ENCODE measurements at regions not wholly inside any gene's neighbourhood (a gene's known extent, or its start where the extent isn't known, plus 50 kb on each side); places are given as distances from the start of the nearest gene placed in this dataset.

DNA sequence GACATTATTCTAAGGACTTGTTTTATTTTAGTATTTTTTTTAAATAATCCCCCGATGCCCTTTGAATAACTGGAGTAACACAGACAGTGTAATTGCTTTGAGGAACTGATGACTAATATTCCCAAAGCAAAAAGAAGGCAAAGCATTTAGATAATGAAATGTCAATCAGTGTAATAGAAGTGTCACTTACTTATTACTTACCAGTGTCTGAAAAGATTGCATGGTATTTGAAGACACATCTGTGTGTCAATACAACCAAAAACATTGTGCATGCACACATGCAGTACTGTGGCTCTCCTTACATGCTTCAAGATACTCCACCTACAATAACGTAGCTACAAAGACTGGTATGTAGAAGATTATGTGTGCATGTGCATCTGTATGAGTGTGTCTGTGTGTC lies 264.0 kb upstream of the ANO5 start:
- POLR2A ChIA-PET: no interaction called here
- Histone ChIP-seq H3K4me3 (ENCODE audit: control insufficient read depth in 1 of 7, extremely low read depth in 1 of 7, insufficient read depth in 4 of 7, low read depth in 2 of 7, low read length in 6 of 7) (no peak overlapping the region), H3K4me1 (ENCODE audit: control extremely low read depth in 1 of 4, control insufficient read depth in 4 of 4, insufficient read depth in 4 of 4, low read length in 3 of 4) (no peaks in the 10 kb centered on the region), H3K27me3 (replicated peaks in 2 of 5; ENCODE audit: control insufficient read depth in 4 of 5, insufficient read depth in 5 of 5, low read length in 4 of 5) (peaks cover 0 to 3% (median 0%) of the 10 kb centered on the region in 5 experiments), H3K36me3 (ENCODE audit: control insufficient read depth in 4 of 4, insufficient read depth in 4 of 4, low read length in 3 of 4) (no peaks in the 10 kb centered on the region), H3K9me3 (ENCODE audit: control extremely low read depth in 1 of 5, control insufficient read depth in 4 of 5, insufficient read depth in 2 of 5, low read depth in 1 of 5, low read length in 4 of 5) (no peaks in the 10 kb centered on the region), H3K27ac (ENCODE audit: insufficient read depth in 1 of 2, low read depth in 1 of 2, low read length in 2 of 2, poor library complexity in 1 of 2, severe bottlenecking in 2 of 2) (no peak overlapping the region)
- 100% methylated on average over 1 of the region's 2 CpGs for WGBS (ENCODE audit: insufficient coverage)
- CTCF ChIA-PET: no interaction called here
- DNase-seq: no peak

DNA sequence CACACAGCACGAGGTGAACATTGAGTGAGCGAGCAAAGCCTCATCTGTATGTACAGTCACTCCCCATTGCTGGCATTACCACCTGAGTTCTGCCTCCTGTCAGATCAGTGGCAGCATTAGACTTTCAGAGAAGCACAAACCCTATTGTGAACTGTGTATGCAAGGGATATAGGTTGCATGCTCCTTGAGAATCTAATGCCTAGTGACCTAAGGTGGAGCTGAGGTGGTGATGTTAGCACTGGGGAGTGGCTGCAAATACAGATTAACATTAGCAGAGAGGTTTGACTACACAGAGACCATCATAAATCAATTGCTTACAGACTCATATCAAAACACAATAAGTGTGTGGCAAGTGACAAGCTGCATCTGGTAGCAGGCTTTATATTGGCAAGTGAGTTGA lies 262.5 kb upstream of the ANO5 start:
- H3K4me1 ChIP-seq (ENCODE audit: control extremely low read depth in 1 of 4, control insufficient read depth in 4 of 4, insufficient read depth in 4 of 4, low read length in 3 of 4): no peaks in the 10 kb centered on the region
- H3K9me3 ChIP-seq (ENCODE audit: control extremely low read depth in 1 of 5, control insufficient read depth in 4 of 5, insufficient read depth in 2 of 5, low read depth in 1 of 5, low read length in 4 of 5): no peaks in the 10 kb centered on the region
- 83% methylated on average over 1 of the region's 2 CpGs for WGBS (ENCODE audit: insufficient coverage)
- no peaks in the 10 kb centered on the region for H3K36me3 ChIP-seq (ENCODE audit: control insufficient read depth in 4 of 4, insufficient read depth in 4 of 4, low read length in 3 of 4)
- H3K27me3 ChIP-seq (replicated peaks in 2 of 5; ENCODE audit: control insufficient read depth in 4 of 5, insufficient read depth in 5 of 5, low read length in 4 of 5): peaks cover 0 to 3% (median 0%) of the 10 kb centered on the region in 5 experiments
- no peak for DNase-seq
- ChIA-PET POLR2A (interaction anchor here (0.6 kb wide), 1 partner anchor 1600 kb away, joined by 5 read pairs; no protein-coding TSS in a partner anchor), CTCF (interaction anchor here (1.3 kb wide), 1 partner anchor 24 kb away, joined by 3 read pairs; no protein-coding TSS in a partner anchor)
- no peak overlapping the region for H3K4me3 ChIP-seq (ENCODE audit: control insufficient read depth in 1 of 7, extremely low read depth in 1 of 7, insufficient read depth in 4 of 7, low read depth in 2 of 7, low read length in 6 of 7)
- no peak overlapping the region for H3K27ac ChIP-seq (ENCODE audit: insufficient read depth in 1 of 2, low read depth in 1 of 2, low read length in 2 of 2, poor library complexity in 1 of 2, severe bottlenecking in 2 of 2)

DNA sequence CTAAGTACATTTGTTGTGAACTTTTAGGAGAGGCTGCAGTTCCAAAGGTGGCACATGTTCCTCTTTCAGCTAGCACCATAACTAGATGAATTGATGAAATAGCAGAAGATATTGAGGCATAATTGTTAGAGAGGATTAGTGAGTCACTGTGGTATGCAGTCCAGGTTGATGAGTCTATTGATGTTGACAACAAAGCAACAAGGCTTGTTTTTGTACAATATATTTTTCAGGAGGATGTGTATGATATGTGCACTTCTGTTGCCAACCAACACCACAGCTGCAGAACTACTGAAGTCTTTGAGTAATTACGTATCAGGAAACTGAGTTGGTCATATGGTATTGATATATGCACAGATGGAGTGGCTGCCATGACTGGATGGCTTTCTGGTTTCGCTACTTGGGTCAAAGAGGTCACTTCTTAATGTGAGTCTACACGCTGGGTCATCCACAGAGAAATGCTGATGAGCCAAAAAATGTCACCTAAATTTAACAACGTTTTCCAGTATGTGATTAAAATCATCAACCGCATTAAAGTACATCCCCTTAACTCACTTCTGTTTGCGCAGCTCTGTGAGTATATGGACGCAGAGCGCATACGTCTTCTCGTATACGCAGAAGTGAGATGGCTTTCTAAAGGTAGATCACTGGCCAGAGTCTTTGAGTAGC lies 261.3 kb upstream of the ANO5 start:
- 88% methylated on average over 10 of the region's 11 CpGs for WGBS (ENCODE audit: insufficient coverage)
- DNase-seq: no peak
- Histone ChIP-seq H3K9me3 (ENCODE audit: control extremely low read depth in 1 of 5, control insufficient read depth in 4 of 5, insufficient read depth in 2 of 5, low read depth in 1 of 5, low read length in 4 of 5) (no peaks in the 10 kb centered on the region), H3K4me1 (ENCODE audit: control extremely low read depth in 1 of 4, control insufficient read depth in 4 of 4, insufficient read depth in 4 of 4, low read length in 3 of 4) (no peaks in the 10 kb centered on the region), H3K27ac (ENCODE audit: insufficient read depth in 1 of 2, low read depth in 1 of 2, low read length in 2 of 2, poor library complexity in 1 of 2, severe bottlenecking in 2 of 2) (no peak overlapping the region), H3K27me3 (replicated peaks in 2 of 5; ENCODE audit: control insufficient read depth in 4 of 5, insufficient read depth in 5 of 5, low read length in 4 of 5) (peaks cover 0 to 3% (median 0%) of the 10 kb centered on the region in 5 experiments), H3K4me3 (ENCODE audit: control insufficient read depth in 1 of 7, extremely low read depth in 1 of 7, insufficient read depth in 4 of 7, low read depth in 2 of 7, low read length in 6 of 7) (no peak overlapping the region), H3K36me3 (ENCODE audit: control insufficient read depth in 4 of 4, insufficient read depth in 4 of 4, low read length in 3 of 4) (no peaks in the 10 kb centered on the region)
- ChIA-PET CTCF (interaction anchor here (0.6 to 1.4 kb wide), 3 partner anchors 10 to 1311 kb away, joined by 3 to 5 read pairs (median 3); no protein-coding TSS in a partner anchor), POLR2A (no interaction called here)

DNA sequence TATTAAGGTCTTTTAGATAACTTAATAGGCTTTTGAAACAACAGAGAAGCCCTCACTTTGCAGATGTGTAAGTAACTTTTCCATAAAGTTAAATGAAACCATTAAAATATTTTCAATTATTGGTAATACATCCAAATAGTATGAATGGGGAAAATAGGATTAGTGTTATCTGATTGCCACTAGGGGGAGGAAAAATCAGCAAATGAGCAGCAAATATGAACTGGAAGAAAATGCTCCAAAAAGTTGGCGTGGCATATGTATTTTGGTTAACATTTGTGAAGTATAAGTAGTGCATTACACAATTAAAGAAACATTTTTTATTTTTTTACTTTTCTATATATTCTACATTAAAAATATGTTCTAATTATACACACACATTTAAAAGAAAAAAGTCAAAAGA lies 259.8 kb upstream of the ANO5 start:
- H3K9me3 ChIP-seq (ENCODE audit: control extremely low read depth in 1 of 5, control insufficient read depth in 4 of 5, insufficient read depth in 2 of 5, low read depth in 1 of 5, low read length in 4 of 5): no peaks in the 10 kb centered on the region
- peak in 2 of 3 donors; percentile 1 to 3 for DNase-seq
- ChIA-PET POLR2A (no interaction called here), CTCF (no interaction called here)
- H3K27ac ChIP-seq (ENCODE audit: insufficient read depth in 1 of 2, low read depth in 1 of 2, low read length in 2 of 2, poor library complexity in 1 of 2, severe bottlenecking in 2 of 2): no peak overlapping the region
- H3K27me3 ChIP-seq (replicated peaks in 2 of 5; ENCODE audit: control insufficient read depth in 4 of 5, insufficient read depth in 5 of 5, low read length in 4 of 5): peaks cover 0 to 3% (median 0%) of the 10 kb centered on the region in 5 experiments
- H3K36me3 ChIP-seq (ENCODE audit: control insufficient read depth in 4 of 4, insufficient read depth in 4 of 4, low read length in 3 of 4): no peaks in the 10 kb centered on the region
- WGBS (ENCODE audit: insufficient coverage): no CpG with 5 or more reads among the region's 1 CpG
- H3K4me1 ChIP-seq (ENCODE audit: control extremely low read depth in 1 of 4, control insufficient read depth in 4 of 4, insufficient read depth in 4 of 4, low read length in 3 of 4): no peaks in the 10 kb centered on the region
- no peak overlapping the region for H3K4me3 ChIP-seq (ENCODE audit: control insufficient read depth in 1 of 7, extremely low read depth in 1 of 7, insufficient read depth in 4 of 7, low read depth in 2 of 7, low read length in 6 of 7)

DNA sequence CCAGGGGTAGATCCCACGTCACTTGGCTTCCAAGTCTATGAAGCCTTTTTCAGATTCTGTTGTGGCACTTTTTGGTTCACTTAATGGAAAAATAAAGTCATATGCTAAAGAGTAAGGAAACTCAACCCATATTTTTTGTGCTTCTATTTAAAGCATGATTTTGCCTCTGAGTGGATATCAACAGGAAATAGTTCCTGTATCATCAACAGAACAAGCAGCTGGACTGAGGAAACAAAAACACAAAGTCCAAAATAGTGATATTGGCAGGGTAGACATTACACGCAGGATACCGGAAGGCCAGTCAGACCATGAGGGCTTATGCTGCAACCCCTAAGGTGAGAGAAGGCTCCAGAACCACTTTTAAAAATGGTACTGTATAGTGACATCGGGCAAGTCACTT lies 248.3 kb upstream of the ANO5 start:
- WGBS (ENCODE audit: insufficient coverage): 86% methylated on average over 2 of the region's 4 CpGs
- DNase-seq: no peak
- H3K36me3 ChIP-seq (ENCODE audit: control insufficient read depth in 4 of 4, insufficient read depth in 4 of 4, low read length in 3 of 4): no peaks in the 10 kb centered on the region
- peaks cover 0 to 3% (median 0%) of the 10 kb centered on the region in 5 experiments for H3K9me3 ChIP-seq (ENCODE audit: control extremely low read depth in 1 of 5, control insufficient read depth in 4 of 5, insufficient read depth in 2 of 5, low read depth in 1 of 5, low read length in 4 of 5)
- no peaks in the 10 kb centered on the region for H3K27me3 ChIP-seq (replicated peaks in 2 of 5; ENCODE audit: control insufficient read depth in 4 of 5, insufficient read depth in 5 of 5, low read length in 4 of 5)
- H3K4me1 ChIP-seq (ENCODE audit: control extremely low read depth in 1 of 4, control insufficient read depth in 4 of 4, insufficient read depth in 4 of 4, low read length in 3 of 4): no peaks in the 10 kb centered on the region
- H3K4me3 ChIP-seq (ENCODE audit: control insufficient read depth in 1 of 7, extremely low read depth in 1 of 7, insufficient read depth in 4 of 7, low read depth in 2 of 7, low read length in 6 of 7): no peak overlapping the region
- POLR2A ChIA-PET: no interaction called here
- CTCF ChIA-PET: no interaction called here
- no peak overlapping the region for H3K27ac ChIP-seq (ENCODE audit: insufficient read depth in 1 of 2, low read depth in 1 of 2, low read length in 2 of 2, poor library complexity in 1 of 2, severe bottlenecking in 2 of 2)

DNA sequence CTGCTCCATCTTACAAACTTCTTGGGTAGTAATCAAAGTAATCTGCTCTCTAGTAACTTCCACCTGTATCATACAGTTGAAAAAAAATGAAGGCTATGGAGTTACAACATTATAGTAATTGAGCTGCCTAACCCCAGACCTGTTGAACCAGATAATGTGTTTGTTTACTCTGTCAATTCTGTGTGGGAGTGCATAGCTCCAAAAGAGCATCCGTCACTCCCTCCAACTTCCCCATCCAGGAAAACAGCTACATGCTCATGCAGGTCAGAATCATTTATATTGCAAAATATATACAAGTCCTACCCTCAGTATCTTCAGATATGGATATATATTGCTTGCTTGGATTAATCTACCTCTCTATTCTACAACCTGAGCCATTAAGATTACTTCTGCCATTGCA lies 244.0 kb upstream of the ANO5 start:
- POLR2A ChIA-PET: no interaction called here

DNA sequence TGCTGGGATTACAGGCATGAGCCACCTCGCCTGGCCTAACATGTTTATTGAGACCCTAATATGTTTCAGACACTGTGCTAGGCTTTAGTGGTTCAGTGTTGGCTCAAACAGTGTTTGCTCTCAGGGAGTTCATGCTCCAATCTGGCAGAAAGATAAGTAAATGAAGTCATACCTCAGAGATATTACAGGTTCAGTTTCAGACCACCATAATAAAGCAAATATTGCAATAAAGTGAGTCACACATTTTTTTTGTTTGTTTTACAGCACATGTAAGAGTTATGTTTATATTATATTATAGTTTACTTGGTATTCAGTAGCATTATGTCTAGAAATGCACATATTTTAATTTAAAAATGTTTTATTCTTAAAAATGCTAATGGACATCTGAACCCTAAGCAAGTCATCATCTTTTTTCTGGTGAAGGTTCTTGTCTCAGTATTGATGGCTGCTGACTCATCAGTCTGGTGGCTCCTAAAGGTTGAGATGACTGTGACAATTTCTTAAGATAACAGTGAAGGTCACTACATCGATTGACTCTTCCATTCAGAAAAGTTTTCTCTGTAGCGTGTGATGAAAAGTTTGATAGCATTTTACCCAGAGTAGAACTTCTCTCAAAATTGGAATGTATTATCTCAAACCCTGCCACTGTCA lies 243.0 kb upstream of the ANO5 start:
- Histone ChIP-seq H3K4me1 (ENCODE audit: control extremely low read depth in 1 of 4, control insufficient read depth in 4 of 4, insufficient read depth in 4 of 4, low read length in 3 of 4) (no peaks in the 10 kb centered on the region), H3K9me3 (ENCODE audit: control extremely low read depth in 1 of 5, control insufficient read depth in 4 of 5, insufficient read depth in 2 of 5, low read depth in 1 of 5, low read length in 4 of 5) (no peaks in the 10 kb centered on the region), H3K4me3 (ENCODE audit: control insufficient read depth in 1 of 7, extremely low read depth in 1 of 7, insufficient read depth in 4 of 7, low read depth in 2 of 7, low read length in 6 of 7) (no peak overlapping the region), H3K36me3 (ENCODE audit: control insufficient read depth in 4 of 4, insufficient read depth in 4 of 4, low read length in 3 of 4) (no peaks in the 10 kb centered on the region), H3K27ac (ENCODE audit: insufficient read depth in 1 of 2, low read depth in 1 of 2, low read length in 2 of 2, poor library complexity in 1 of 2, severe bottlenecking in 2 of 2) (no peak overlapping the region), H3K27me3 (replicated peaks in 2 of 5; ENCODE audit: control insufficient read depth in 4 of 5, insufficient read depth in 5 of 5, low read length in 4 of 5) (no peaks in the 10 kb centered on the region)
- no peak for DNase-seq
- CTCF ChIA-PET: no interaction called here
- WGBS (ENCODE audit: insufficient coverage): 100% methylated on average over 1 of the region's 3 CpGs
- POLR2A ChIA-PET: no interaction called here

More for the DNA sequence above, 244.0 kb upstream of the ANO5 start:
- WGBS (ENCODE audit: insufficient coverage): no CpG with 5 or more reads among the region's 1 CpG
- Histone ChIP-seq H3K27me3 (replicated peaks in 2 of 5; ENCODE audit: control insufficient read depth in 4 of 5, insufficient read depth in 5 of 5, low read length in 4 of 5) (no peaks in the 10 kb centered on the region), H3K4me1 (ENCODE audit: control extremely low read depth in 1 of 4, control insufficient read depth in 4 of 4, insufficient read depth in 4 of 4, low read length in 3 of 4) (no peaks in the 10 kb centered on the region), H3K36me3 (ENCODE audit: control insufficient read depth in 4 of 4, insufficient read depth in 4 of 4, low read length in 3 of 4) (no peaks in the 10 kb centered on the region), H3K9me3 (ENCODE audit: control extremely low read depth in 1 of 5, control insufficient read depth in 4 of 5, insufficient read depth in 2 of 5, low read depth in 1 of 5, low read length in 4 of 5) (no peaks in the 10 kb centered on the region), H3K4me3 (ENCODE audit: control insufficient read depth in 1 of 7, extremely low read depth in 1 of 7, insufficient read depth in 4 of 7, low read depth in 2 of 7, low read length in 6 of 7) (no peak overlapping the region), H3K27ac (ENCODE audit: insufficient read depth in 1 of 2, low read depth in 1 of 2, low read length in 2 of 2, poor library complexity in 1 of 2, severe bottlenecking in 2 of 2) (no peak overlapping the region)
- CTCF ChIA-PET: no interaction called here
- DNase-seq: no peak

Measured in common myeloid progenitor, CD34-positive (primary cell).